Epithelial cell of prostate (primary cell): ENCODE measurements at regions not wholly inside any gene's neighbourhood (a gene's known extent, or its start where the extent isn't known, plus 50 kb on each side); places are given as distances from the start of the nearest gene placed in this dataset.

Experiments used
- DNase-seq: peaks from one replicate; pipeline ENCODE4 v3.0.0-alpha.2; 2011; ENCODE audit warnings: low read depth, low spot score
- H3K27ac ChIP-seq: fragments of 450-650 bp; 2 replicates; pipeline ENCODE4 v1.5.1; 2017; ENCODE audit warnings: mild to moderate bottlenecking

- DNase-seq, result no peak
- no peak overlapping the region for H3K27ac ChIP-seq
These were observed 586.8 kb downstream of the TBC1D4 start for GRCh38 chr13:74895042-74895796.

GRCh38 chr13:74892096-74892495 is 589.9 kb downstream of the TBC1D4 start:
- no peak for DNase-seq
- peak overlapping the region; percentile 74 for H3K27ac ChIP-seq

DNA sequence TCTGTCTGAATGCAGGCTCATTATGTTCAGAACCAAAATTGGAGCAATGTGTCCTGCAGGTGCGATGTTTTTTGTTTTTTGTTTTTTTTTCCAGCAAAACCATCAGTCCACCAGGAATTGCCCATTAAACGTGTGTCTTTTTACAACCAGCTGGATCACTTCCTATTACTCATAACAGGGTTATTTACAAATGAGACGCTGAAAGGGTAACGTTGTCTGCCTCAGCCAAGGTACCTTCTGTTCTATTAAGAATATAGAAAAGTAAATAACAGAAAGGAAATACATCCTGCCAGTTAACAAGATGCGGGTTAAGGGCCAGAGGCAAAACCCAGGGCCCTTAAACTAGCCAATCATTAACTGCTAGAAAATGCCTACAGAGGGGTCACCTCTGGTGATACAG is 590.4 kb downstream of the TBC1D4 start:
- peak overlapping the region; percentile 74 for H3K27ac ChIP-seq
- no peak for DNase-seq

- DNase-seq, result no peak
- peak overlapping the region; percentile 21 for H3K27ac ChIP-seq
These were observed 592.6 kb downstream of the TBC1D4 start for GRCh38 chr13:74889321-74889720.

DNA sequence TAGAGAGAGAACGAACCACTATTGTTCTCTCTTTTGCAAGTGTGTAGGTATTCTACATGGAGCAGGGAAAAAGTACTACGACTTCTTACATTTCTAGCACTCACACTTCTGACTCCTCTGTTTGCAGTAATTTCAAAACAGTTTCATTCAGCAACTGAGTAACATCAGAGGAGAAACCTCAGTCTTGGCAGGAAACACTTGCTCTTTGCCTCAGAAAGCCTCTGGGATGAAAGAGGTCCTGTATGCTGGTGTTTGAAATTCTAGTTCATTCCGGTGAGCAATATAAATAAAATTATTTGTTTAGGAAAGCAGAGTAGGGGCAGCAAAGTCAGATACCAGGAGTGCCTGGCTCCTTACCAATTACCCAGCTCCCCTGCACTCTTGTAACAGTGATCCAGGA is 595.5 kb downstream of the TBC1D4 start:
- DNase-seq, result no peak
- no peak overlapping the region for H3K27ac ChIP-seq

GRCh38 chr13:74883834-74884233 is 598.1 kb downstream of the TBC1D4 start:
- no peak overlapping the region for H3K27ac ChIP-seq
- DNase-seq, result no peak

DNA sequence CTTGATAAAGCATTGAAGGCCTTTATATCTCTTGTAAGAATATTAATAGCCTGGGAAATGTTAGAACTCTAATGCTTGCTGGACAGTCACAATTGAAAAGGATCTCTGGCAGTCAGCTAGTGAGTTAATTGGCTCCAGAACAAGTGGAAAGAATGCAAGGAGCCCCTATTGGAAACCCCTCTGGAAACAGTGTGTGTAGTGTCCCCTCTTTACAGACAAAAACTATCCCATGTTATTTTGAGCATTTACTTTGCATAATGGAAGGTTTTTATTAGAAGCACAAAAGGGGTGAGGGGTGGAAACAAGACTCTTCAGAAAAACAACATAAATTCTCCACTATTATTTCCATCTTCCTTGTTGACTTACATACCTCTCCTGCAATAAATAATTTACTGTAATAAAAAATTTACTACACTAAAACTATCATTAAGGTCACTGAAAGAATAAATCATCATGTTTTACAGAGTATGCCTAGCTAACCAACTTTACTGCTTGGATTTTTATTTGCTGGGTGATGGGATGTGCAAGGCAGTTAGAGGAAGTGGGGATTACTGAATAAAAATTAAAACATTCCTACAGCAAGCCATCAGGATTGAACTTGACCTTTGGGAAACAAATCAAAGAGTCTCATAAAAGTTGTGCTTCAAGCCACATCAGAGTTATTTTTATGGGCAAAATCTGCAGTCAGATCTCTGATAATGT is 610.4 kb downstream of the TBC1D4 start:
- no peak overlapping the region for H3K27ac ChIP-seq

GRCh38 chr13:74870865-74871264 is 611.1 kb downstream of the TBC1D4 start:
- peak; percentile 54 for DNase-seq
- peak overlapping the region; percentile 46 for H3K27ac ChIP-seq

More for the DNA sequence above, 610.4 kb downstream of the TBC1D4 start:
- no peak for DNase-seq

- no peak for DNase-seq
- H3K27ac ChIP-seq, result peak overlapping the region; percentile 46
These were observed 612.1 kb downstream of the TBC1D4 start for GRCh38 chr13:74869846-74870245.

DNA sequence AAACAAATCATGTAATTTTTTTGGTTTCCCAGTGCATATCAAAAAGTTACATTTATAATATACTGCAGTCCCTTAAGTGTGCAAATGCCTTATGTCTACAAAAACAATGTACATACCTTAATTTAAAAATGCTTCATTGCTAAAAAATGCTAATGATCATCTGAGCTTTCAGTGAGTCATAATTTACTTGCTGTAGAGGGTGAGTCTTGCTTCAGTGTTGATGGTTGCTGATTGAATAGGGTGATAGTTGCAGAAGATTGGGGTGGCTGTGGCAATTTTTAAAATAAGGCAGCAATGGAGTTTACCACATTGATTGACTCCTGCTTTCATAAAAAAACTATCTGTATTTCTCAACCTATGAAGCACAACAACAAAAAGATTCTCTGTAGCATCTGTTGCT is 613.9 kb downstream of the TBC1D4 start:
- H3K27ac ChIP-seq, result peak overlapping the region; percentile 56
- no peak for DNase-seq

DNA sequence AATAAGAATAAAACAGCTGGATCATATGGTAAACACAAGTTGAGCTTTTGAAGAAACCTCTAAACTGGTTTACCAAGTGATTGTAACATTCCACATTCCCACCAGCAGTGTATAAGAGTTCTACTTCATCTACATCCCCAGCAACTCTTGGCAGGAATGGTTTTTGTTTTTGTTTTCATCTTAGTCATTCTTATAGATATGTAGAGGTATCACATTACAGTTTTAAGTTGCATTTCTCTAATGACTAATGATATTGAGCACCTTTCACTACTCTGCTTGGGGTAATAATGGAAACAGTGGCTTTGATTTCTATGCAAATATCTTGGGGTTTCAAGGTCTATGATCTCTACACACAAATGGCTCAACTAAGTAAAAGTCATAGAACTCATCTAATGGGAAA is 614.5 kb downstream of the TBC1D4 start:
- peak; percentile 62 for DNase-seq
- H3K27ac ChIP-seq, result peak overlapping the region; percentile 56

- no peak for DNase-seq
- no peak overlapping the region for H3K27ac ChIP-seq
These were observed 615.9 kb downstream of the TBC1D4 start for GRCh38 chr13:74866101-74866500.

GRCh38 chr13:74865656-74866055 is 616.3 kb downstream of the TBC1D4 start:
- DNase-seq, result no peak

GRCh38 chr13:74860789-74861188 is 621.2 kb downstream of the TBC1D4 start:
- DNase-seq, result no peak
- H3K27ac ChIP-seq, result no peak overlapping the region

More at GRCh38 chr13:74865656-74866055, 616.3 kb downstream of the TBC1D4 start:
- no peak overlapping the region for H3K27ac ChIP-seq

DNA sequence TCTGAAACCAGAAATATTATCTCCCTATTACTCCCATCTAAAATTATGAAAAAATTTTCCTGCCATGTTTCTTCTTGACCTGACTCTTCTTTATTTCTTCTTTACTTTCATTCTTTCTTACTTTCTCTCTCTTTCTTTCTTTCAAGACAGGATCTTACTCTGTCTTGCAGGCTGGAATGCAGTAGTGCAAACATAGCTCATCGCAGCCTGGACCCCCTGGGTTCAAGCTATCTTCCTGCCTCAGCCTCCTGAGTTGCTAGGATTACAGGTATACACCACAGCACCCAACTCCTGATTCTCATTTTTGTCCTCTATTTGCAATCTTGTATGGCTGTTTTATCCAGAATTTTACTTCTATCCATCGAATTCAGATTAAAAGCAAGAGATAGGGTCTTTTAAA is 631.1 kb downstream of the TBC1D4 start:
- DNase-seq, result no peak

GRCh38 chr13:74847966-74848365 is 634.0 kb downstream of the TBC1D4 start:
- H3K27ac ChIP-seq, result no peak overlapping the region
- DNase-seq, result no peak

More for the DNA sequence above, 631.1 kb downstream of the TBC1D4 start:
- H3K27ac ChIP-seq, result no peak overlapping the region

DNA sequence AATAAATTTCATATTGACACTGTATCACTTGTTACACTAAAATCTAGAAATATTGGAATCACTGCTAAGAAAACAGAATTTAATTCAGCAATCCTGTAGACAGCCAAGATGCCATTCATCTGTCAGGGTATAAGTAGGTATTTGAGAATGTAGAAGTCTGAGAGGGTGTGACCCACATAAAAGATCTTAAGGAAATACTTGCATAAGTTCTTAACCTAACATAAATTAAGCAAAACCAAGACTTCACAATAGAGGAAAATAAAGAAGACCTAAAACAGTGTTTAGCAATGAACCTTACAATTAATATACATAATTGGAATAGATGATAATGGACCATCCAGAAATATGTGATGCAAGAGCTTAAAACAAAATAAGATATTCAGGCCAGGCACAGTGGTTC is 636.2 kb downstream of the TBC1D4 start:
- no peak overlapping the region for H3K27ac ChIP-seq
- no peak for DNase-seq

DNA sequence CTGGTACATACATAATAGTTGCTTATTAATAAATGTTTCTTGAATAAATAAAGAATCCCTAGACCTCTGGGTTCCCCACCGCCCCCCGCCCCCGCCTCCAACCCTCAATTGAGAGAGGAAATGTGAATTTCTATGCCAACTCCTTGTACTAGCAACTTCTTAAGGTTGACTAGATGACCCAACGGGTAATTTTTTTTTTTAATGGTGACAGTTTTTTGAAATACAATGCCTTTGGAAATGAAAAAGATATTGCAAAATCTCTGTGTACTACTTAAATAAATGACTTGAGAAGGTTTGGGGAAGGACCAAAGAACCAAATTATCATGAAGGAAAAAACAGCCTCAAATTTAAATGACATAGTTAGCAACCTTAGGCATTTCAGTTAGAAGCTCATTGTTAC is 640.3 kb downstream of the TBC1D4 start:
- DNase-seq, result no peak
- H3K27ac ChIP-seq, result no peak overlapping the region

GRCh38 chr13:74841123-74841522 is 640.8 kb downstream of the TBC1D4 start:
- no peak overlapping the region for H3K27ac ChIP-seq
- no peak for DNase-seq

DNA sequence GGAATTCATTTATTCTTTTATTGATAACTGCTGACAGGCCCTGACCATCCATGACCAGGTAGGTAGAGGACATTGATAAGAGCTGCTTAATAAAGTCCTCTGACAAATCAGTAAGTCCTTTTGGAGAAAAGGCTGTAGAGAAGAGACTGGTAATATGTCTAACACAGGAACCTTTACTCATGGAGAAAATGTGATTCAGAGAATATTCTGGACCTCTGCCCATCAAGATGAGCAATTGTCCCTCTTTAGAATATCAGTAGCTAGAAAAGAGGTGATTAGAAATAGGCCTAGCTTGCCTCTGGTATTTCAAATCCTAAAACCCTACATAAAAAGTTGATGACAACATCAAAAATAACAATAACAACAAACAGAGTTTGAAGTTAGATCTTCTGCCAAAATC is 642.3 kb downstream of the TBC1D4 start:
- DNase-seq, result no peak
- no peak overlapping the region for H3K27ac ChIP-seq

GRCh38 chr13:74838096-74838495 is 643.9 kb downstream of the TBC1D4 start:
- no peak overlapping the region for H3K27ac ChIP-seq
- no peak for DNase-seq

DNA sequence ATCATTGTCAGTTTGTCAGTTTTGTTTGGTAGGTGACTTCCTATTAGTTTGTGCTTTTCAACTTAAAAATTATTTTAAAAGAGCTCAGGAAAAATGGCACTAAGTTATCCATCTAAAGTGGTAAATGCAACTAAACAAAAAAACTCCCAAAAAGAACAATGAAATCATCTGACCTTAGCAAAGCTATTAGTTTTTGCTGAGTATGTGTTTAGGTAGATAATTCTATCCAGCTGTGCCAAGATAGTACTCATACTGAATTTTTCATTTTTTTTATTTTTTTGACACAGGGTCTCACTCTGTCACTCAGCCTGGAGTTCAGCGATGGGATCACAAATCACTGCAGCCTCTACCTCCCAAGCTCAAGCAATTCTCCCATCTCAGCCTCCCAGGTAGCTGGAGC is 645.3 kb downstream of the TBC1D4 start:
- no peak for DNase-seq
- H3K27ac ChIP-seq, result no peak overlapping the region
